ENCODE measurements at regions not wholly inside any gene's neighbourhood (a gene's known extent, or its start where the extent isn't known, plus 50 kb on each side); places are given as distances from the start of the nearest gene placed in this dataset.

- H3K4ac ChIP-seq (ENCODE audit: low read depth, low read length) = peak overlapping the region; percentile 52
- H4K8ac ChIP-seq (ENCODE audit: low read depth, low read length) = no peak overlapping the region
- no peak overlapping the region for H3K4me2 ChIP-seq (ENCODE audit: low read length)
- no peak overlapping the region for H3K4me3 ChIP-seq (ENCODE audit: low read length)
- H3K56ac ChIP-seq (ENCODE audit: low read length) = peak overlapping the region; percentile 54
- no peak overlapping the region for H3K9ac ChIP-seq (ENCODE audit: low read length)
- no peak overlapping the region for H3K23ac ChIP-seq (ENCODE audit: low read length)
- no peak overlapping the region for H2BK15ac ChIP-seq (replicated peaks; ENCODE audit: low read depth)
- H3K18ac ChIP-seq (ENCODE audit: low read length) = peak overlapping the region; percentile 11
- H3K4me1 ChIP-seq (ENCODE audit: control insufficient read depth, low read depth, low read length) = peaks cover 2% of the 10 kb centered on the region
- H2BK120ac ChIP-seq (ENCODE audit: low read depth, low read length) = no peak overlapping the region
- H2BK5ac ChIP-seq (ENCODE audit: low read length) = peak overlapping the region; percentile 46
- no peak overlapping the region for H4K5ac ChIP-seq (ENCODE audit: low read length)
- H3K79me2 ChIP-seq (ENCODE audit: control insufficient read depth, insufficient read depth, low read length) = no peaks in the 10 kb centered on the region
- no peaks in the 10 kb centered on the region for H3K79me1 ChIP-seq (ENCODE audit: low read length)
- no CpG with 5 or more reads among the region's 6 CpGs for WGBS (ENCODE audit: extremely low coverage, insufficient coverage, low lambda C conversion rate)
- H3K36me3 ChIP-seq (ENCODE audit: control insufficient read depth, insufficient read depth, low read length) = no peaks in the 10 kb centered on the region
- no peaks in the 10 kb centered on the region for H3K27me3 ChIP-seq (ENCODE audit: insufficient read depth, low read length, poor library complexity)
- peak; percentile 86 for DNase-seq
- H3K27ac ChIP-seq (ENCODE audit: low read depth, low read length) = no peak overlapping the region
- H2AK5ac ChIP-seq (ENCODE audit: low read length) = no peak overlapping the region
Observed at GRCh38 chr6:139996253-139996834, 621.9 kb upstream of the CITED2 start.

DNA sequence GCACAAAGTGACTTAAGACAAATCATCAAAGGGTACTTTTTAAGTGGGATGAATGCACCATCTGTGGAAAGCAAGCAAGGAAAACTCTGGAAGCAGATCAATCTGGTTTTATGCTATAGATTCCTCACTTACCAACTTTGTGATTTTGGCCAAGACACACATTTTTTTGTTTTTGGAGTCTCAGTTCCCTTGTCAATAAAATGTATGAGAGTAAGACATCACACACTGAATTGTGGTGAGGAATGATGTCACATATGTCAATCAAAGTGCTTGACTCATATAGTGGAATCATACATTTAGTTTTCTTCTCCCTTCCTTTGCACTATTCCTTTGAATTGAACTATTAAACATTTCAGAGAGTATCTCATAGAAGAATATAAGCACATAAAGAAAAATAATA is 620.5 kb upstream of the CITED2 start:
- Histone ChIP-seq H2AK5ac (ENCODE audit: low read length) (no peak overlapping the region), H4K5ac (ENCODE audit: low read length) (no peak overlapping the region), H3K79me1 (ENCODE audit: low read length) (no peaks in the 10 kb centered on the region), H3K27me3 (ENCODE audit: insufficient read depth, low read length, poor library complexity) (no peaks in the 10 kb centered on the region), H2BK120ac (ENCODE audit: low read depth, low read length) (no peak overlapping the region), H3K56ac (ENCODE audit: low read length) (no peak overlapping the region), H3K79me2 (ENCODE audit: control insufficient read depth, insufficient read depth, low read length) (no peaks in the 10 kb centered on the region), H3K4ac (ENCODE audit: low read depth, low read length) (no peak overlapping the region), H3K36me3 (ENCODE audit: control insufficient read depth, insufficient read depth, low read length) (no peaks in the 10 kb centered on the region), H2BK5ac (ENCODE audit: low read length) (no peak overlapping the region), H3K4me1 (ENCODE audit: control insufficient read depth, low read depth, low read length) (peaks cover 2% of the 10 kb centered on the region), H3K9ac (ENCODE audit: low read length) (no peak overlapping the region), H3K4me3 (ENCODE audit: low read length) (no peak overlapping the region), H3K23ac (ENCODE audit: low read length) (no peak overlapping the region), H4K8ac (ENCODE audit: low read depth, low read length) (peak overlapping the region; percentile 28), H3K4me2 (ENCODE audit: low read length) (no peak overlapping the region), H3K27ac (ENCODE audit: low read depth, low read length) (no peak overlapping the region), H3K18ac (ENCODE audit: low read length) (no peak overlapping the region), H2BK15ac (replicated peaks; ENCODE audit: low read depth) (no peak overlapping the region)
- DNase-seq = no peak

DNA sequence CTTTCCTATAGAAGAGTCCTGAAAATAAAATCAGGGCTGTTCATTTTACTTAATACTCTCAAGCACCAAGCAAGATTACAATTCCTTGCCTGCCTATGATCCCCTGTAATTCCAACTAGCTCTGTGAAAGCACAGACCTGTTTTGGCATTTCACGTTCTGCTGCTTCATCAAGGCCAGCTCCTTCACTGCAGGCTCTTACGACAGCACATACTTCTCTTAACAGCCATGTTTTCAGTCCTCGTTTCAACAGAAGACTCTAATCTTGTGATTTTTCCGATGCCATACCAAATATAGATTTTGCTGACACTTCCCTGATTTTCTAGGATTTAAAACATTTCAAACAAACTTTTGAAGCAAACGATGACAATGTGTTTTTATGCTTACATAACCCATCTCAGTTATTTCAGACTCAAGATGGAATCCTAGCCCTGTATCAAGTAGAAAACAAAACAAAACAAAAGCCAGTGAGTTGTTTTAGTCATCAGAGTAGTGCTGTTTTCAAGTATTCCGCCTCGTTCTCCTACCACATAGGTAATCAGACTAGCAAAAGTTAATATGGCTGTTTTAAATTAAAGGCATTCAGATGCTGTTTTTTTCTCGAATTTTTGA is 616.5 kb upstream of the CITED2 start:
- no CpG with 5 or more reads among the region's 8 CpGs for WGBS (ENCODE audit: extremely low coverage, insufficient coverage, low lambda C conversion rate)
- H2BK5ac ChIP-seq (ENCODE audit: low read length) = peak overlapping the region; percentile 28
- DNase-seq = peak; percentile 23

GRCh38 chr6:139990026-139990686 is 615.7 kb upstream of the CITED2 start:
- no peak overlapping the region for H3K27ac ChIP-seq (ENCODE audit: low read depth, low read length)
- H3K56ac ChIP-seq (ENCODE audit: low read length) = peak overlapping the region; percentile 36
- no peaks in the 10 kb centered on the region for H3K79me2 ChIP-seq (ENCODE audit: control insufficient read depth, insufficient read depth, low read length)
- peak overlapping the region; percentile 84 for H4K5ac ChIP-seq (ENCODE audit: low read length)
- no peak overlapping the region for H2AK5ac ChIP-seq (ENCODE audit: low read length)
- no peak overlapping the region for H4K8ac ChIP-seq (ENCODE audit: low read depth, low read length)
- H2BK5ac ChIP-seq (ENCODE audit: low read length) = no peak overlapping the region
- H3K4me1 ChIP-seq (ENCODE audit: control insufficient read depth, low read depth, low read length) = no peaks in the 10 kb centered on the region
- H3K18ac ChIP-seq (ENCODE audit: low read length) = no peak overlapping the region
- H3K79me1 ChIP-seq (ENCODE audit: low read length) = no peaks in the 10 kb centered on the region
- peak overlapping the region; percentile 27 for H2BK15ac ChIP-seq (replicated peaks; ENCODE audit: low read depth)
- H3K4me3 ChIP-seq (ENCODE audit: low read length) = no peak overlapping the region
- no peak for DNase-seq
- no peaks in the 10 kb centered on the region for H3K36me3 ChIP-seq (ENCODE audit: control insufficient read depth, insufficient read depth, low read length)
- H3K27me3 ChIP-seq (ENCODE audit: insufficient read depth, low read length, poor library complexity) = no peaks in the 10 kb centered on the region
- WGBS (ENCODE audit: extremely low coverage, insufficient coverage, low lambda C conversion rate) = no CpG with 5 or more reads among the region's 4 CpGs
- no peak overlapping the region for H3K9ac ChIP-seq (ENCODE audit: low read length)
- no peak overlapping the region for H3K23ac ChIP-seq (ENCODE audit: low read length)
- no peak overlapping the region for H2BK120ac ChIP-seq (ENCODE audit: low read depth, low read length)
- no peak overlapping the region for H3K4me2 ChIP-seq (ENCODE audit: low read length)
- no peak overlapping the region for H3K4ac ChIP-seq (ENCODE audit: low read depth, low read length)

More for the DNA sequence above, 616.5 kb upstream of the CITED2 start:
- Histone ChIP-seq H3K4me3 (ENCODE audit: low read length) (no peak overlapping the region), H4K8ac (ENCODE audit: low read depth, low read length) (no peak overlapping the region), H2BK120ac (ENCODE audit: low read depth, low read length) (no peak overlapping the region), H3K4ac (ENCODE audit: low read depth, low read length) (no peak overlapping the region), H2BK15ac (replicated peaks; ENCODE audit: low read depth) (peak overlapping the region; percentile 85), H4K5ac (ENCODE audit: low read length) (no peak overlapping the region), H3K79me2 (ENCODE audit: control insufficient read depth, insufficient read depth, low read length) (no peaks in the 10 kb centered on the region), H3K4me1 (ENCODE audit: control insufficient read depth, low read depth, low read length) (no peaks in the 10 kb centered on the region), H3K9ac (ENCODE audit: low read length) (no peak overlapping the region), H3K4me2 (ENCODE audit: low read length) (no peak overlapping the region), H2AK5ac (ENCODE audit: low read length) (no peak overlapping the region), H3K56ac (ENCODE audit: low read length) (peak overlapping the region; percentile 37), H3K27ac (ENCODE audit: low read depth, low read length) (no peak overlapping the region), H3K27me3 (ENCODE audit: insufficient read depth, low read length, poor library complexity) (no peaks in the 10 kb centered on the region), H3K36me3 (ENCODE audit: control insufficient read depth, insufficient read depth, low read length) (no peaks in the 10 kb centered on the region), H3K18ac (ENCODE audit: low read length) (no peak overlapping the region), H3K79me1 (ENCODE audit: low read length) (no peaks in the 10 kb centered on the region), H3K23ac (ENCODE audit: low read length) (no peak overlapping the region)

DNA sequence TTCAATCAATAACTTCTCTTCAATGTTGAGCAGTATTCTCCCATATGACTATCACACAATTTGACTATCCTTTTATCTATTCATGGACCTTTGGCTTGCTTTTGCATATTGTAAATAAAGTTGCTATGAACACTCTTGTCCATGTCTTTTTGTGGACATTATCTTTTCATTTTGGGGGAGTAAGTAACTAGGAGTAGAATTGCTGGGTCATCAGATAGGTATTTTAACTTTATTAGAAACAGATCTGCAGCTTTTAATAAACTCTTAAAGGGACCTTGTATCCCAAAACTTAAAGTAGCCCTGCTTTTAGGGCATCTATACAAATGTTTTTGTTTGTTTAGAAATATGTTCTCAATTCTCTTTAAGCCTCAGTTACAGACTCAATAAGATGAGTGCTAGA is 614.2 kb upstream of the CITED2 start:
- no peaks in the 10 kb centered on the region for H3K27me3 ChIP-seq (ENCODE audit: insufficient read depth, low read length, poor library complexity)
- H2AK5ac ChIP-seq (ENCODE audit: low read length) = no peak overlapping the region
- peaks cover 2% of the 10 kb centered on the region for H3K4me1 ChIP-seq (ENCODE audit: control insufficient read depth, low read depth, low read length)
- H2BK120ac ChIP-seq (ENCODE audit: low read depth, low read length) = no peak overlapping the region
- no peak overlapping the region for H3K9ac ChIP-seq (ENCODE audit: low read length)
- H3K79me2 ChIP-seq (ENCODE audit: control insufficient read depth, insufficient read depth, low read length) = no peaks in the 10 kb centered on the region
- H3K4me3 ChIP-seq (ENCODE audit: low read length) = no peak overlapping the region
- H3K79me1 ChIP-seq (ENCODE audit: low read length) = no peaks in the 10 kb centered on the region
- H2BK5ac ChIP-seq (ENCODE audit: low read length) = no peak overlapping the region
- H4K8ac ChIP-seq (ENCODE audit: low read depth, low read length) = no peak overlapping the region
- no peak overlapping the region for H3K4me2 ChIP-seq (ENCODE audit: low read length)
- no peaks in the 10 kb centered on the region for H3K36me3 ChIP-seq (ENCODE audit: control insufficient read depth, insufficient read depth, low read length)
- no peak overlapping the region for H3K4ac ChIP-seq (ENCODE audit: low read depth, low read length)
- no peak overlapping the region for H3K18ac ChIP-seq (ENCODE audit: low read length)
- no peak overlapping the region for H3K23ac ChIP-seq (ENCODE audit: low read length)
- H3K27ac ChIP-seq (ENCODE audit: low read depth, low read length) = no peak overlapping the region
- DNase-seq = no peak
- H3K56ac ChIP-seq (ENCODE audit: low read length) = no peak overlapping the region
- H2BK15ac ChIP-seq (replicated peaks; ENCODE audit: low read depth) = peak overlapping the region; percentile 36
- H4K5ac ChIP-seq (ENCODE audit: low read length) = no peak overlapping the region

- Histone ChIP-seq H3K9ac (ENCODE audit: low read length) (no peak overlapping the region), H3K4me2 (ENCODE audit: low read length) (no peak overlapping the region), H4K5ac (ENCODE audit: low read length) (no peak overlapping the region), H2BK15ac (replicated peaks; ENCODE audit: low read depth) (no peak overlapping the region), H3K79me2 (ENCODE audit: control insufficient read depth, insufficient read depth, low read length) (no peaks in the 10 kb centered on the region), H3K4me3 (ENCODE audit: low read length) (no peak overlapping the region), H3K4ac (ENCODE audit: low read depth, low read length) (no peak overlapping the region), H3K27ac (ENCODE audit: low read depth, low read length) (no peak overlapping the region), H3K4me1 (ENCODE audit: control insufficient read depth, low read depth, low read length) (peaks cover 3% of the 10 kb centered on the region), H3K56ac (ENCODE audit: low read length) (no peak overlapping the region), H3K18ac (ENCODE audit: low read length) (no peak overlapping the region), H2AK5ac (ENCODE audit: low read length) (no peak overlapping the region), H2BK120ac (ENCODE audit: low read depth, low read length) (no peak overlapping the region), H2BK5ac (ENCODE audit: low read length) (no peak overlapping the region), H3K27me3 (ENCODE audit: insufficient read depth, low read length, poor library complexity) (no peaks in the 10 kb centered on the region), H3K36me3 (ENCODE audit: control insufficient read depth, insufficient read depth, low read length) (no peaks in the 10 kb centered on the region), H4K8ac (ENCODE audit: low read depth, low read length) (no peak overlapping the region), H3K23ac (ENCODE audit: low read length) (no peak overlapping the region), H3K79me1 (ENCODE audit: low read length) (no peaks in the 10 kb centered on the region)
- no peak for DNase-seq
Observed at GRCh38 chr6:139987091-139987490, 612.6 kb upstream of the CITED2 start.

Data from mesendoderm (in vitro differentiated cells).